ENCODE measurements at regions not wholly inside any gene's neighbourhood (a gene's known extent, or its start where the extent isn't known, plus 50 kb on each side); places are given as distances from the start of the nearest gene placed in this dataset.

DNA sequence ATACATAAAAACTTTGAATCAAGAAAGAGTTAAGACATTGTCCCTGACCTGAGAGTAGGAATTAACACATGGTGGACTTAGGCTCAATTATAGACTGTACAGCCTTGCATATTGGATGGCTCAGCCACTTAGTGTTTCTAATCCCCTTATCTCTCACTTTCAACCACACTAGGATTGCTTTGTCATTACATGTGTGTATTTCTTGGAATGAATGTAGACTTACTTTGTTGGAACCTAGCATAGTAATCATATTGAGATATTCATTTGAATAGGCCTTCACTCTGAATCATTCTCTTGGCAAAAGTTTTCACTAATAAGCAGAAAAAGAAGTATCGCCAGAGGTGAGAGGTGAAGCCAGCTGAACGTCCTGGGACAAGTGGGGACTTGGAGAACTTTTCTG, 1973.9 kb upstream of the FLRT2 start:
- no peak for DNase-seq (ENCODE audit: low read depth in 1 of 2, low spot score in 1 of 2)
- TF ChIP-seq, protein P1, sequence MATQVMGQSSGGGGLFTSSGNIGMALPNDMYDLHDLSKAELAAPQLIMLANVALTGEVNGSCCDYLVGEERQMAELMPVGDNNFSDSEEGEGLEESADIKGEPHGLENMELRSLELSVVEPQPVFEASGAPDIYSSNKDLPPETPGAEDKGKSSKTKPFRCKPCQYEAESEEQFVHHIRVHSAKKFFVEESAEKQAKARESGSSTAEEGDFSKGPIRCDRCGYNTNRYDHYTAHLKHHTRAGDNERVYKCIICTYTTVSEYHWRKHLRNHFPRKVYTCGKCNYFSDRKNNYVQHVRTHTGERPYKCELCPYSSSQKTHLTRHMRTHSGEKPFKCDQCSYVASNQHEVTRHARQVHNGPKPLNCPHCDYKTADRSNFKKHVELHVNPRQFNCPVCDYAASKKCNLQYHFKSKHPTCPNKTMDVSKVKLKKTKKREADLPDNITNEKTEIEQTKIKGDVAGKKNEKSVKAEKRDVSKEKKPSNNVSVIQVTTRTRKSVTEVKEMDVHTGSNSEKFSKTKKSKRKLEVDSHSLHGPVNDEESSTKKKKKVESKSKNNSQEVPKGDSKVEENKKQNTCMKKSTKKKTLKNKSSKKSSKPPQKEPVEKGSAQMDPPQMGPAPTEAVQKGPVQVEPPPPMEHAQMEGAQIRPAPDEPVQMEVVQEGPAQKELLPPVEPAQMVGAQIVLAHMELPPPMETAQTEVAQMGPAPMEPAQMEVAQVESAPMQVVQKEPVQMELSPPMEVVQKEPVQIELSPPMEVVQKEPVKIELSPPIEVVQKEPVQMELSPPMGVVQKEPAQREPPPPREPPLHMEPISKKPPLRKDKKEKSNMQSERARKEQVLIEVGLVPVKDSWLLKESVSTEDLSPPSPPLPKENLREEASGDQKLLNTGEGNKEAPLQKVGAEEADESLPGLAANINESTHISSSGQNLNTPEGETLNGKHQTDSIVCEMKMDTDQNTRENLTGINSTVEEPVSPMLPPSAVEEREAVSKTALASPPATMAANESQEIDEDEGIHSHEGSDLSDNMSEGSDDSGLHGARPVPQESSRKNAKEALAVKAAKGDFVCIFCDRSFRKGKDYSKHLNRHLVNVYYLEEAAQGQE (IDR thresholded peaks at IDR 0.05; ENCODE audit: insufficient replicate concordance, low read depth): no peak
- TF ChIP-seq CTCF (IDR thresholded peaks at IDR 0.05; ENCODE audit: insufficient read depth, low read length) (no peak), GABPA (IDR thresholded peaks at IDR 0.05; ENCODE audit: low read depth) (no peak), SPI1 (IDR thresholded peaks at IDR 0.05; ENCODE audit: borderline replicate concordance, low read depth) (no peak), POLR2AphosphoS5 (IDR thresholded peaks at IDR 0.05; ENCODE audit: low read depth) (no peak)

DNA sequence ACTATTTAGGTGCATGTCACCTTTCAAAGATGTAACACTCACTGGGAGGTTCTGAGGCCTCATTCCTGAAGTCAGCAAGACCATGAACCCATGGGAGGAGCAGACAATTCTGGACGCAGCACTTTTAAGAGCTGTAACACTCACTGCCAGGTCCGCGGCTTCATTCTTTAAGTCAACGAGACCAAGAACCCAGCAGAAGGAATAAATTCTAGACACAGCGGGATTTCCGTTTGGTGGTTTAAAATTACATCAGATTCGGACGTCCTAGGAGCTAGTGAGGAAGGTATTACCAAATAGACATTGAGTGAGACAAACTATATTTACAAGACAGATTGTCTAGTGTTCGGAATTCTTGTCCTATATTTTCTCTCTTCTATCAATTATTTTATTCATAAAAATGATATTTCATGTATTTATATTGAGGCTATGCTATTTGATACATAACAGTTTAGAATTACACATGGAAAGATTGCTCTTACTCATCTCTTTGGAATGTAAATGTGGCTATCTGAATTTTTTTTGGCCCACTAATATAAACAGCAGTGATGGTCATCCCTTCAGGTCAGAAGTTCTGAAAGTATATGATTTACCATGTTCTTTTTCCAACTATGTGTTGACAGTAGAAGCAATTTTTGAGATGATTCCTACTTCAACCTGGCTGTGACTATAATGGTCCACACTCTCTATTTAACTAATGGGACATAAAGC, 1973.0 kb upstream of the FLRT2 start:
- Histone ChIP-seq H3K27me3 (ENCODE audit: insufficient read depth, poor library complexity, severe bottlenecking) (no peaks in the 10 kb centered on the region), H3K27ac (replicated peaks) (no peak overlapping the region), H3K4me3 (replicated peaks; ENCODE audit: insufficient read depth, low read length) (no peak overlapping the region)
- TF ChIP-seq, protein P1 (IDR thresholded peaks at IDR 0.05; ENCODE audit: insufficient replicate concordance, low read depth): no peak
- TF ChIP-seq SPI1 (IDR thresholded peaks at IDR 0.05; ENCODE audit: borderline replicate concordance, low read depth) (no peak), GABPA (IDR thresholded peaks at IDR 0.05; ENCODE audit: low read depth) (no peak), CTCF (IDR thresholded peaks at IDR 0.05; ENCODE audit: insufficient read depth, low read length) (no peak), POLR2AphosphoS5 (IDR thresholded peaks at IDR 0.05; ENCODE audit: low read depth) (no peak)
- no peak for DNase-seq (ENCODE audit: low read depth in 1 of 2, low spot score in 1 of 2)

More for the DNA sequence above, 1973.9 kb upstream of the FLRT2 start:
- Histone ChIP-seq H3K27ac (replicated peaks) (no peak overlapping the region), H3K4me3 (replicated peaks; ENCODE audit: insufficient read depth, low read length) (no peak overlapping the region), H3K27me3 (ENCODE audit: insufficient read depth, poor library complexity, severe bottlenecking) (no peaks in the 10 kb centered on the region)

DNA sequence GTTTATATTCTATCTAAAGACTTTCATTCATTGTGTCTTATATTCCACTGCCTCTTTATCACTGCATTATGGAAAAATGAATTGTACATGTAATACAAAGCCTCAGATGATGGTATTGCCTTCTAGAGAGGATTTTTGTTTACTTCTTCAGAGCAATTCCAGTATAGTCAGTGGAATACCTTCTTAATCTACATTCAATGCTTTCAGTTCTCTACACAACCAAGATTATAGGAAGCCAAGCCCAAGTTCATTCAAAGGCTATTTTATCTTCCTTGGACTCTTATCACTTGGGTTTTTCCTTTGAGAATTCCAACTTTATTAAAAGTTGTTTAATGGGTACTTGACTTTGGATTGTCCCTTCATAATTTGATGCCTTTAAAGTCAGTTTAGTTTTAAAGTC, 1971.0 kb upstream of the FLRT2 start:
- Histone ChIP-seq H3K27ac (replicated peaks) (no peak overlapping the region), H3K4me3 (replicated peaks; ENCODE audit: insufficient read depth, low read length) (no peak overlapping the region), H3K27me3 (ENCODE audit: insufficient read depth, poor library complexity, severe bottlenecking) (no peaks in the 10 kb centered on the region)
- DNase-seq (ENCODE audit: low read depth in 1 of 2, low spot score in 1 of 2): no peak
- no peak for TF ChIP-seq GABPA (IDR thresholded peaks at IDR 0.05; ENCODE audit: low read depth)
- no peak for TF ChIP-seq POLR2AphosphoS5 (IDR thresholded peaks at IDR 0.05; ENCODE audit: low read depth)
- TF ChIP-seq CTCF (IDR thresholded peaks at IDR 0.05; ENCODE audit: insufficient read depth, low read length): no peak
- TF ChIP-seq SPI1 (IDR thresholded peaks at IDR 0.05; ENCODE audit: borderline replicate concordance, low read depth): no peak
- TF ChIP-seq, protein P1 (IDR thresholded peaks at IDR 0.05; ENCODE audit: insufficient replicate concordance, low read depth): no peak
